ENCODE measurements at regions not wholly inside any gene's neighbourhood (a gene's known extent, or its start where the extent isn't known, plus 50 kb on each side); places are given as distances from the start of the nearest gene placed in this dataset.

DNA sequence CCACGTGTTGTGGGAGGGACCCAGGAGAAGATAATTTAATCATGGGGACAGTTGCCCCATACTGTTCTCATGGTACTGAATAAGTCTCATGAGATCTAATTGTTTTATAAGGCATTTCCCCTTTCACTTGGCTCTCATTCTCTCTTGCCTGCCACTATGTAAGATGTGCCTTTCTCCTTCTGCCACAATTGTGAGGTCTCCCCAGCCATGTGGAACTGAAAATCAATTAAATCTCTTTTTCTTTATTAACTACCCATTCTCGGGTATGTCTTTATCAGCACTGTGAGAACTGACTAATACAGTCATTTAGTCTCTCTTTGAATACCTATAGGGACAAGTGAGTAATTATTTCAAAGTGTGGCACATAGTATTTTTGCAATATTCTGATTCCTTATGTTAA, 269.2 kb upstream of the SMARCA2 start:
- Mint-ChIP-seq H3K27me3 (ENCODE audit: unreplicated experiment) (no peaks in the 10 kb centered on the region), H3K27ac (ENCODE audit: unreplicated experiment) (no peak overlapping the region), H3K36me3 (ENCODE audit: unreplicated experiment) (no peaks in the 10 kb centered on the region), H3K4me1 (ENCODE audit: unreplicated experiment) (no peaks in the 10 kb centered on the region), H3K4me3 (ENCODE audit: unreplicated experiment) (no peak overlapping the region), H3K9me3 (ENCODE audit: unreplicated experiment) (peaks cover 5% of the 10 kb centered on the region)
- TF ChIP-seq, protein P1, sequence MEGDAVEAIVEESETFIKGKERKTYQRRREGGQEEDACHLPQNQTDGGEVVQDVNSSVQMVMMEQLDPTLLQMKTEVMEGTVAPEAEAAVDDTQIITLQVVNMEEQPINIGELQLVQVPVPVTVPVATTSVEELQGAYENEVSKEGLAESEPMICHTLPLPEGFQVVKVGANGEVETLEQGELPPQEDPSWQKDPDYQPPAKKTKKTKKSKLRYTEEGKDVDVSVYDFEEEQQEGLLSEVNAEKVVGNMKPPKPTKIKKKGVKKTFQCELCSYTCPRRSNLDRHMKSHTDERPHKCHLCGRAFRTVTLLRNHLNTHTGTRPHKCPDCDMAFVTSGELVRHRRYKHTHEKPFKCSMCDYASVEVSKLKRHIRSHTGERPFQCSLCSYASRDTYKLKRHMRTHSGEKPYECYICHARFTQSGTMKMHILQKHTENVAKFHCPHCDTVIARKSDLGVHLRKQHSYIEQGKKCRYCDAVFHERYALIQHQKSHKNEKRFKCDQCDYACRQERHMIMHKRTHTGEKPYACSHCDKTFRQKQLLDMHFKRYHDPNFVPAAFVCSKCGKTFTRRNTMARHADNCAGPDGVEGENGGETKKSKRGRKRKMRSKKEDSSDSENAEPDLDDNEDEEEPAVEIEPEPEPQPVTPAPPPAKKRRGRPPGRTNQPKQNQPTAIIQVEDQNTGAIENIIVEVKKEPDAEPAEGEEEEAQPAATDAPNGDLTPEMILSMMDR (IDR thresholded peaks at IDR 0.05) = no peak
- DNase-seq (ENCODE audit: extremely low spot score, unreplicated experiment) = no peak

DNA sequence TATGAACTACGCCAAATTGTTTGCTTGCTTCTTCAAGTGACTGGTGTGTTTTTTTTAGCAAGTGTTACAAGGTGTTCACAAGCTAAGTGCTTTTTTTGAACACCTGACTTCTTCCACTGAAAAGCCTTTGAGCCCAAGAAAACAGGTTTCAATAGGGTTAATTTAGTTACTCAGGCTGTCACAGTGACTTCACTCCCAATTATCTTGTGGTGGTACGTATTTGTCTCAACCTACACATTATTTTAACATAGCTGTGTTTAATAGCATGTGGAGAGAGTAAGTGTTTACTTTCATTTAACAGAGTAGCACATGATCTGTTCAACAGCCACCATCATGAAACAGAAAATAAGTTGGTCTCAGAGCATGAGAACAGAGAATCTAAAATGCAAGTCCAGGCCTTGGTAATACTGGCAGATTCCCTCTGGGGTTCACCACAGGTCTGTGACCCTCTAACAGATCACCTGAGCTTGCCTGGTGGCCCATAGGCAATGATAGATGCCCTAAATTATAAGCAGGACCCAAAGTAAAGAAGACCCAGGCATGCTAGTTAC, 267.7 kb upstream of the SMARCA2 start:
- peaks cover 11% of the 10 kb centered on the region for H3K9me3 Mint-ChIP-seq (ENCODE audit: unreplicated experiment)
- no peak overlapping the region for H3K27ac Mint-ChIP-seq (ENCODE audit: unreplicated experiment)

DNA sequence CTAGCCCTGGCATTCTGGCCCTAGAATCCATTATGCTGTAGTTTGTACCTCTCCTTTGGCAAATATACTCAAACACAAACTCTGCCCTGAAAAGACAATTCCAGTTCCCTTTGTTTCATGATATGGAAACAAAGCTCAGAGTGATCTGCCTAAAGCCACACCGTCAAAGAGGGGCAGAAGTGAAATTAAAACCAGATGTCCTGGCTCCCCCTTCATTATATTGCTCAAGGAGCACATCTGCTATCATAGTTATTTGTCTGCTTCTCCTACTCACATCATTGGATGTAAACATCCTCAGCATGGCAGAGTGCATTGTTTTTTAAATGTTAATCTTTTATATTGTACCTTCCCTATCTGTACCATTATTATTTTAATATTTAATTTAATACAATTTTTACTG, 266.7 kb upstream of the SMARCA2 start:
- no peaks in the 10 kb centered on the region for H3K4me1 Mint-ChIP-seq (ENCODE audit: unreplicated experiment)
- H3K36me3 Mint-ChIP-seq (ENCODE audit: unreplicated experiment) = no peaks in the 10 kb centered on the region

More for the DNA sequence above, 267.7 kb upstream of the SMARCA2 start:
- no peak for DNase-seq (ENCODE audit: extremely low spot score, unreplicated experiment)
- Mint-ChIP-seq H3K4me3 (ENCODE audit: unreplicated experiment) (no peak overlapping the region), H3K36me3 (ENCODE audit: unreplicated experiment) (no peaks in the 10 kb centered on the region), H3K4me1 (ENCODE audit: unreplicated experiment) (no peaks in the 10 kb centered on the region), H3K27me3 (ENCODE audit: unreplicated experiment) (no peaks in the 10 kb centered on the region)
- TF ChIP-seq, protein P1 (IDR thresholded peaks at IDR 0.05) = no peak

DNA sequence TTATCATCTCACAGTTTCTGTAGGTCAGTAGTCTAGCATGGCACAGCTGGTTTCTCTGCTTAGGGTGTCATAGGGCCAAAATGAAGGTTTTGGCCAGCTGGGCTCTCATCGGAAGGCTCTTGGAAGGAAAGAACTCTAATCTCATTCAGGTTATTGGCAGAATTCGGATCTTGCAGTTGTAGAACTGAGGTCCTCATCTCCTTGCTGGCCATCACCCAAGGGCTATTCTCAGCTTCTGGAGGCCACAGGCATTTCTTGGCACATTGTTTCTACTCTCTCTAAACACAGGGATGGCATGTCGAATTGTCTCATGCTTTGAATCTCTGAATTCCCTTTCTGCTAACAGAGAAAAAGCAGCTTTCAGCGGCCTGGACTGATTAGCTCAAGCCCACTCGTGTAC, 258.0 kb upstream of the SMARCA2 start:
- Mint-ChIP-seq H3K36me3 (ENCODE audit: unreplicated experiment) (no peaks in the 10 kb centered on the region), H3K4me3 (ENCODE audit: unreplicated experiment) (no peak overlapping the region), H3K4me1 (ENCODE audit: unreplicated experiment) (no peaks in the 10 kb centered on the region), H3K27ac (ENCODE audit: unreplicated experiment) (no peak overlapping the region), H3K9me3 (ENCODE audit: unreplicated experiment) (peaks cover 39% of the 10 kb centered on the region), H3K27me3 (ENCODE audit: unreplicated experiment) (no peaks in the 10 kb centered on the region)
- TF ChIP-seq, protein P1 (IDR thresholded peaks at IDR 0.05) = no peak
- no peak for DNase-seq (ENCODE audit: extremely low spot score, unreplicated experiment)

More for the DNA sequence above, 266.7 kb upstream of the SMARCA2 start:
- Mint-ChIP-seq H3K4me3 (ENCODE audit: unreplicated experiment) (no peak overlapping the region), H3K27ac (ENCODE audit: unreplicated experiment) (no peak overlapping the region), H3K27me3 (ENCODE audit: unreplicated experiment) (no peaks in the 10 kb centered on the region), H3K9me3 (ENCODE audit: unreplicated experiment) (peaks cover 14% of the 10 kb centered on the region)
- TF ChIP-seq, protein P1 (IDR thresholded peaks at IDR 0.05) = no peak
- no peak for DNase-seq (ENCODE audit: extremely low spot score, unreplicated experiment)

DNA sequence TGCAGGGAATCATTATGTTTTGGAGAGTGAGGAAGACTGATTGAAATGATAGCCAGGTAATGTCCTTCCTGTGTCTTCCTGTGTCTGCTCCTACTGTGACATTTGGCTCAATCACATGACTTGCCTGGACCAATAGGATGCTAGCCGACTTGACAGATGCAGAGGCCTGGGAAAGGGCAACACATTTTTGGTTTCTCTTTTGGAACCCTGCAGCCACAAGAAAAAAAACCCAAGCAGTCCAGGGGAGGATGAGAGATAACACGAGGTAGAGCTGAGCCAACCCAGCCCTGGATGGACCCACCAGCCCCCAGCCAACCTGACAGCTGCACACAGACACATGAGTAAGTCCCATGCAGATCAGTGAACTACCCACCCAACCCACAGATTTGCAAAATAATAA, 256.1 kb upstream of the SMARCA2 start:
- Mint-ChIP-seq H3K36me3 (ENCODE audit: unreplicated experiment) (no peaks in the 10 kb centered on the region), H3K27me3 (ENCODE audit: unreplicated experiment) (no peaks in the 10 kb centered on the region), H3K4me1 (ENCODE audit: unreplicated experiment) (no peaks in the 10 kb centered on the region), H3K4me3 (ENCODE audit: unreplicated experiment) (no peak overlapping the region), H3K27ac (ENCODE audit: unreplicated experiment) (no peak overlapping the region), H3K9me3 (ENCODE audit: unreplicated experiment) (peaks cover 33% of the 10 kb centered on the region)
- no peak for DNase-seq (ENCODE audit: extremely low spot score, unreplicated experiment)
- TF ChIP-seq, protein P1 (IDR thresholded peaks at IDR 0.05) = no peak

Measured in osteocyte (in vitro differentiated cells).